IMR-90 (cell line): ENCODE measurements at regions not wholly inside any gene's neighbourhood (a gene's known extent, or its start where the extent isn't known, plus 50 kb on each side); places are given as distances from the start of the nearest gene placed in this dataset.

ENCODE experiments used
- ATAC-seq: fragments of 200-7000 bp; cut with Tn5 transposase; 2 replicates; pipeline ENCODE4 v1.9.1; 2020; ENCODE audit warnings: low read depth, mild to moderate bottlenecking, moderate library complexity
- BruUV-seq: library from RNA; stranded (reverse); fragments of 400-500 nt; replicated peaks from 2 replicates; lab custom pipeline; 2021; lab: Mats Ljungman, UMichigan
- CTCF ChIA-PET: fragments of 300-600 bp; formaldehyde crosslinking; extraction: SDS; loops from one replicate; lab custom pipeline; 2021; ENCODE audit warnings: antibody characterized with exemption; lab: Yijun Ruan, JAX
- POLR2A ChIA-PET: fragments of 300-600 bp; sonication (Branson Sonifier 250); formaldehyde crosslinking; loops from one replicate; lab custom pipeline; 2022; ENCODE audit warnings: antibody characterized with exemption; ENCODE audit not compliant: unreplicated experiment; lab: Charles Lee
- DNase-seq: peaks from one replicate; pipeline ENCODE4 v3.0.0; 2013
- H2AFZ ChIP-seq: replicated peaks from 2 replicates; pipeline ENCODE3; 2013; ENCODE audit warnings: low read length, mild to moderate bottlenecking; ENCODE audit not compliant: poor library complexity
- H2AK5ac ChIP-seq: 2 replicates; pipeline ENCODE4 v1.6.1; 2013; ENCODE audit warnings: low read depth, low read length, inconsistent platforms
- H2AK9ac ChIP-seq: replicated peaks from 2 replicates; pipeline ENCODE3; 2013; ENCODE audit warnings: mild to moderate bottlenecking, low read depth, low read length, moderate library complexity; ENCODE audit not compliant: poor library complexity
- H2BK120ac ChIP-seq: 2 replicates; pipeline ENCODE4 v1.6.1; 2013; ENCODE audit warnings: low read depth, low read length, inconsistent platforms
- H2BK15ac ChIP-seq: 3 replicates; pipeline ENCODE4 v1.6.1; 2013; ENCODE audit warnings: low read depth, low read length, inconsistent platforms
- H2BK20ac ChIP-seq: 2 replicates; pipeline ENCODE4 v1.6.1; 2013; ENCODE audit warnings: low read depth, mild to moderate bottlenecking, inconsistent platforms, low read length, moderate library complexity
- H2BK5ac ChIP-seq: 2 replicates; pipeline ENCODE4 v1.6.1; 2013; ENCODE audit warnings: mild to moderate bottlenecking, low read depth, low read length, inconsistent platforms; ENCODE audit not compliant: poor library complexity, severe bottlenecking
- H3K14ac ChIP-seq: replicated peaks from 2 replicates; pipeline ENCODE4 v1.6.1; 2013; ENCODE audit warnings: low read depth, low read length, inconsistent platforms
- H3K18ac ChIP-seq: 2 replicates; pipeline ENCODE4 v1.6.1; 2013; ENCODE audit warnings: low read depth, low read length, control low read depth
- H3K23ac ChIP-seq: 2 replicates; pipeline ENCODE4 v1.6.1; 2013; ENCODE audit warnings: low read depth, low read length, inconsistent platforms
- H3K27ac ChIP-seq: 2 replicates; pipeline ENCODE4 v1.5.1; 2013; ENCODE audit warnings: mild to moderate bottlenecking, control low read depth, low read length; ENCODE audit not compliant: insufficient read depth
- H3K27me3 ChIP-seq: 2 replicates; pipeline ENCODE4 v1.6.1; 2013; ENCODE audit warnings: low read length; ENCODE audit not compliant: control insufficient read depth, insufficient read depth
- H3K36me3 ChIP-seq: 2 replicates; pipeline ENCODE4 v1.6.1; 2013; ENCODE audit warnings: low read length, mixed read lengths; ENCODE audit not compliant: control insufficient read depth, insufficient read depth
- H3K4ac ChIP-seq: 2 replicates; pipeline ENCODE4 v1.6.1; 2013; ENCODE audit warnings: low read depth, low read length, inconsistent platforms
- H3K4me1 ChIP-seq: 2 replicates; pipeline ENCODE4 v1.6.1; 2013; ENCODE audit warnings: low read length, mixed read lengths; ENCODE audit not compliant: control insufficient read depth, insufficient read depth
- H3K4me2 ChIP-seq: 2 replicates; pipeline ENCODE4 v1.6.1; 2013; ENCODE audit warnings: low read depth, mild to moderate bottlenecking, control low read depth, low read length, moderate library complexity
- H3K4me3 ChIP-seq: 2 replicates; pipeline ENCODE4 v1.5.1; 2013; ENCODE audit warnings: low read depth, mild to moderate bottlenecking, control low read depth, low read length, moderate library complexity; ENCODE audit not compliant: insufficient read depth
- H3K56ac ChIP-seq: 2 replicates; pipeline ENCODE4 v1.6.1; 2013; ENCODE audit warnings: low read length, inconsistent platforms; ENCODE audit not compliant: insufficient read depth; ENCODE audit errors: extremely low read depth
- H3K79me1 ChIP-seq, 2 experiments: 2 replicates each; pipeline ENCODE4 v1.6.1; 2013; ENCODE audit warnings: low read length in 2 of 2, inconsistent platforms in 1 of 2, low read depth in 1 of 2
- H3K9ac ChIP-seq: 2 replicates; pipeline ENCODE4 v1.6.1; 2013; ENCODE audit warnings: low read depth, low read length, control low read depth
- H3K9me1 ChIP-seq: 2 replicates; pipeline ENCODE4 v1.6.1; 2013; ENCODE audit warnings: low read length, inconsistent platforms; ENCODE audit not compliant: insufficient read depth
- H3K9me3 ChIP-seq: 2 replicates; pipeline ENCODE4 v1.6.1; 2013; ENCODE audit warnings: low read length; ENCODE audit not compliant: control insufficient read depth, insufficient read depth
- H4K20me1 ChIP-seq: 2 replicates; pipeline ENCODE4 v1.6.1; 2013; ENCODE audit warnings: low read length, inconsistent platforms; ENCODE audit not compliant: insufficient read depth
- H4K5ac ChIP-seq: 2 replicates; pipeline ENCODE4 v1.6.1; 2013; ENCODE audit warnings: mild to moderate bottlenecking, low read depth, low read length, control low read depth
- H4K8ac ChIP-seq, 2 experiments: 2 replicates each; pipeline ENCODE4 v1.6.1; 2013; ENCODE audit warnings: low read depth in 2 of 2, low read length in 2 of 2, control low read depth in 1 of 2, inconsistent platforms in 1 of 2
- H4K91ac ChIP-seq: 2 replicates; pipeline ENCODE4 v1.6.1; 2013; ENCODE audit warnings: low read depth, low read length, inconsistent platforms; ENCODE audit not compliant: insufficient read depth
- BHLHE40 ChIP-seq: fragments of 150-350 bp; IDR thresholded peaks from 2 replicates; pipeline ENCODE4 v1.6.1; 2016; ENCODE audit warnings: mild to moderate bottlenecking, low read depth, low read length
- CEBPB ChIP-seq: IDR thresholded peaks from 2 replicates; pipeline ENCODE4 v1.6.1; 2012; ENCODE audit warnings: low read depth, low read length, improper control_type of control experiment
- CHD1 ChIP-seq: IDR thresholded peaks from 2 replicates; pipeline ENCODE4 v1.6.1; 2012; ENCODE audit warnings: low read depth, low read length, improper control_type of control experiment
- FOS ChIP-seq: fragments of 150-350 bp; IDR thresholded peaks from 2 replicates; pipeline ENCODE4 v1.6.1; 2016; ENCODE audit warnings: low read depth, low read length
- MAFK ChIP-seq: IDR thresholded peaks from 2 replicates; pipeline ENCODE4 v1.6.1; 2012; ENCODE audit warnings: low read depth, low read length, improper control_type of control experiment
- MAZ ChIP-seq: IDR thresholded peaks from 2 replicates; pipeline ENCODE4 v1.6.1; 2012; ENCODE audit warnings: low read depth, mild to moderate bottlenecking, low read length, improper control_type of control experiment, moderate library complexity, borderline replicate concordance
- MXI1 ChIP-seq: IDR thresholded peaks from 2 replicates; pipeline ENCODE4 v1.6.1; 2012; ENCODE audit warnings: low read depth, mild to moderate bottlenecking, low read length, moderate library complexity, borderline replicate concordance
- NFE2L2 ChIP-seq: fragments of 150-350 bp; IDR thresholded peaks from 2 replicates; pipeline ENCODE4 v1.6.1; 2016; ENCODE audit warnings: low read depth, mild to moderate bottlenecking, low read length
- POLR2A ChIP-seq: IDR thresholded peaks from 2 replicates; pipeline ENCODE4 v1.6.1; 2012; ENCODE audit warnings: mild to moderate bottlenecking, low read depth, low read length
- RCOR1 ChIP-seq: IDR thresholded peaks from 2 replicates; pipeline ENCODE4 v1.6.1; 2012; ENCODE audit warnings: mild to moderate bottlenecking, low read length, improper control_type of control experiment; ENCODE audit not compliant: insufficient replicate concordance
- RFX5 ChIP-seq: IDR thresholded peaks from 2 replicates; pipeline ENCODE4 v1.8.0; 2012; ENCODE audit warnings: low read depth, mild to moderate bottlenecking, low read length, moderate library complexity
- SMC3 ChIP-seq: fragments of 150-350 bp; IDR thresholded peaks from 2 replicates; pipeline ENCODE4 v1.6.1; 2016; ENCODE audit warnings: low read depth, mild to moderate bottlenecking, antibody characterized with exemption, low read length, moderate library complexity
- dilution Hi-C: fragments of 300-500 bp; cut with HindIII; formaldehyde crosslinking; loops from one replicate; pipeline ENCODE4 v1.14.3; 2018; ENCODE audit warnings: low sequenced_read_pairs; ENCODE audit not compliant: unreplicated experiment
- in situ Hi-C: fragments of 300-500 bp; cut with MboI; formaldehyde crosslinking; loops from 3 replicates; pipeline ENCODE4 v1.14.3; 2019; ENCODE audit warnings: low sequenced_read_pairs, inconsistent platforms, mixed read lengths
- intact Hi-C: fragments of 100-400 bp; cut with micrococcal nuclease; formaldehyde crosslinking; loops from 2 replicates; pipeline ENCODE4 v1.10.0; 2022
- TF ChIP-seq, protein P1 (sequence below): fragments of 150-350 bp; IDR thresholded peaks from 2 replicates; pipeline ENCODE4 v1.6.1; 2017; ENCODE audit warnings: mild to moderate bottlenecking, antibody characterized with exemption, low read length, low read depth

DNA sequence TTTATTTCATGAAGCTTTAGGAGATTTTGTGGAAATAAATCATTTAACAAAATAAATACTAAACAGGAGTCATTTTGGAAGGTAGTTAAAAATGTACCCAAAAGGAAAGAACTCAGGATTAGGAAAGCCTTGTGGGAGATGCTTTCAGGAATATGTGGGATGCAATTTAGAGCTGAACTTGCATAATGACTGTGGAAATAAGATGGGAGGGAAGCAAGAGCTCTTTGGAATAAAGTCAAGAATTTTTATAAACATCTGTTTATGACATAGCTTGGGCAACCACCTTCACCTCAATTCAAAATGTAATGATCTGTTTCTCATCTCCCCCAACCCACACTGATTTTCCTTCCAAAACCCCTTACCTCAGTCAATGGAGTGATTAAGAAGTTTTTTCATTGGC is 623.8 kb downstream of the FAT4 start:
- Histone ChIP-seq H3K18ac (no peak overlapping the region), H3K4me1 (no peaks in the 10 kb centered on the region), H3K9me3 (peaks cover 3% of the 10 kb centered on the region; the same call in 1 of the 2 replicates), H2BK5ac (no peak overlapping the region), H3K9ac (no peak overlapping the region), H3K27me3 (no peaks in the 10 kb centered on the region), H3K36me3 (no peaks in the 10 kb centered on the region), H2BK15ac (no peak overlapping the region), H3K27ac (no peak overlapping the region), H3K14ac (no peak overlapping the region), H3K4ac (no peak overlapping the region), H3K4me3 (no peak overlapping the region), H3K23ac (no peak overlapping the region), H3K79me1 (no peaks in the 10 kb centered on the region), H4K8ac (no peak overlapping the region), H3K56ac (no peak overlapping the region), H3K9me1 (no peaks in the 10 kb centered on the region), H2AK9ac (no peak overlapping the region), H4K91ac (no peak overlapping the region), H3K4me2 (no peak overlapping the region), H4K5ac (no peak overlapping the region), H2BK120ac (no peak overlapping the region), H2AK5ac (no peak overlapping the region), H2AFZ (no peak overlapping the region), H4K20me1 (no peaks in the 10 kb centered on the region), H2BK20ac (no peak overlapping the region)
- no peak for DNase-seq
- ChIA-PET POLR2A (no interaction called here), CTCF (interaction anchor here (1.0 kb wide), 1 partner anchor 9 kb away, joined by 3 read pairs; no protein-coding TSS in a partner anchor)
- intact Hi-C loops (no loop called here), dilution Hi-C loops (no loop called here), in situ Hi-C loops (no loop called here)
- BruUV-seq: no TSS peak
- ATAC-seq: no peak
- TF ChIP-seq FOS (no peak), CHD1 (no peak), SMC3 (no peak), MXI1 (no peak), MAFK (no peak), RFX5 (no peak), BHLHE40 (no peak), RCOR1 (no peak), CEBPB (no peak), NFE2L2 (no peak), MAZ (no peak), POLR2A (no peak)
- TF ChIP-seq, protein P1, sequence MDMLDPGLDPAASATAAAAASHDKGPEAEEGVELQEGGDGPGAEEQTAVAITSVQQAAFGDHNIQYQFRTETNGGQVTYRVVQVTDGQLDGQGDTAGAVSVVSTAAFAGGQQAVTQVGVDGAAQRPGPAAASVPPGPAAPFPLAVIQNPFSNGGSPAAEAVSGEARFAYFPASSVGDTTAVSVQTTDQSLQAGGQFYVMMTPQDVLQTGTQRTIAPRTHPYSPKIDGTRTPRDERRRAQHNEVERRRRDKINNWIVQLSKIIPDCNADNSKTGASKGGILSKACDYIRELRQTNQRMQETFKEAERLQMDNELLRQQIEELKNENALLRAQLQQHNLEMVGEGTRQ: no peak
